Mesendoderm (in vitro differentiated cells): ENCODE measurements at regions not wholly inside any gene's neighbourhood (a gene's known extent, or its start where the extent isn't known, plus 50 kb on each side); places are given as distances from the start of the nearest gene placed in this dataset.
"Not testable (repeated sequence)": the region's sequence is repeated elsewhere in the genome, so short reads cannot be mapped to it uniquely, and the experiment has no call there.

Experiments used
- DNase-seq: peaks from one replicate; pipeline ENCODE4 v3.0.0; 2013
- H2AK5ac ChIP-seq: 2 replicates; pipeline ENCODE4 v1.6.1; 2013; ENCODE audit warnings: low read length, inconsistent platforms
- H2BK120ac ChIP-seq: 2 replicates; pipeline ENCODE4 v1.6.1; 2013; ENCODE audit warnings: low read depth, mild to moderate bottlenecking, low read length, moderate library complexity, mixed read lengths
- H2BK15ac ChIP-seq: replicated peaks from 2 replicates; pipeline ENCODE4 v1.6.1; 2013; ENCODE audit warnings: low read depth, mild to moderate bottlenecking, moderate library complexity
- H2BK5ac ChIP-seq: 2 replicates; pipeline ENCODE4 v1.6.1; 2013; ENCODE audit warnings: low read length, inconsistent platforms
- H3K18ac ChIP-seq: 2 replicates; pipeline ENCODE4 v1.6.1; 2013; ENCODE audit warnings: mild to moderate bottlenecking, low read length, mixed read lengths
- H3K23ac ChIP-seq: one replicate; pipeline ENCODE4 v1.6.1; 2013; ENCODE audit warnings: low read length
- H3K27ac ChIP-seq: 2 replicates; pipeline ENCODE4 v1.5.1; 2013; ENCODE audit warnings: low read depth, mild to moderate bottlenecking, inconsistent platforms, low read length, moderate library complexity
- H3K27me3 ChIP-seq: 2 replicates; pipeline ENCODE4 v1.6.1; 2013; ENCODE audit warnings: low read length, control low read depth, mild to moderate bottlenecking, inconsistent platforms; ENCODE audit not compliant: insufficient read depth, poor library complexity
- H3K36me3 ChIP-seq: 2 replicates; pipeline ENCODE4 v1.6.1; 2013; ENCODE audit warnings: low read length, inconsistent platforms; ENCODE audit not compliant: control insufficient read depth, insufficient read depth
- H3K4ac ChIP-seq: one replicate; pipeline ENCODE4 v1.6.1; 2013; ENCODE audit warnings: low read depth, mild to moderate bottlenecking, low read length, moderate library complexity
- H3K4me1 ChIP-seq: 2 replicates; pipeline ENCODE4 v1.6.1; 2013; ENCODE audit warnings: low read depth, low read length, inconsistent platforms; ENCODE audit not compliant: control insufficient read depth
- H3K4me2 ChIP-seq: 2 replicates; pipeline ENCODE4 v1.6.1; 2013; ENCODE audit warnings: low read length
- H3K4me3 ChIP-seq: 2 replicates; pipeline ENCODE4 v1.5.1; 2013; ENCODE audit warnings: mild to moderate bottlenecking, low read length
- H3K56ac ChIP-seq: one replicate; pipeline ENCODE4 v1.6.1; 2013; ENCODE audit warnings: low read length
- H3K79me1 ChIP-seq: 2 replicates; pipeline ENCODE4 v1.6.1; 2013; ENCODE audit warnings: low read length, inconsistent platforms
- H3K79me2 ChIP-seq: 2 replicates; pipeline ENCODE4 v1.6.1; 2013; ENCODE audit warnings: mild to moderate bottlenecking, low read length; ENCODE audit not compliant: control insufficient read depth, insufficient read depth
- H3K9ac ChIP-seq: 2 replicates; pipeline ENCODE4 v1.6.1; 2013; ENCODE audit warnings: low read length, inconsistent platforms
- H4K5ac ChIP-seq: one replicate; pipeline ENCODE4 v1.6.1; 2013; ENCODE audit warnings: low read length
- H4K8ac ChIP-seq: one replicate; pipeline ENCODE4 v1.6.1; 2013; ENCODE audit warnings: low read depth, mild to moderate bottlenecking, control low read depth, low read length, moderate library complexity
- WGBS: extraction: QIAGEN DNeasy Blood & Tissue Kit; methylation state at CpG from one replicate; pipeline ENCODE4 v1.1.7; 2013; ENCODE audit warnings: low lambda C conversion rate, missing lambda C conversion rate; ENCODE audit not compliant: insufficient coverage; ENCODE audit errors: extremely low coverage; 5-methylcytosine and 5-hydroxymethylcytosine counted together

DNA sequence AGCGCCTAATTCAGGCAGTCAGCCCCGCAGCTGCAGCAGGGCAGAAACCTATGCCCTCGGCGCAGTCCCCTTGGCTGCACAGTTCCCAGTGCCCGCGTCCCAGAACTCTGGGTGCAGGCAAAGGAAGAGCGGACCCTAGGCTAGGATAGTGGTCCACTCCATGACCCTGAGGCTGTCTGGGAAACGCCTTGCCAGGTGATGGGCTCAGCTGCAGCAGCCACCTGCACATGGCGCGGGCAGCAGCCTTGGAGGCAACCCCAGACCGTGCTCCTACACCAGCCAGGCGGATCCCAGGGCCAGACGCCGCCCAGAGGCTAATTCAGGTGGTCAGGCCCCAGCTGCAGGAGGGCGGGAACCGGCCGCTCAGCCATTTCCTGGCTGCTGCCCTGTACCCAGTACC, 83.0 kb downstream of the POTEC start:
- not testable (repeated sequence) for H3K23ac ChIP-seq, H3K4me1 ChIP-seq, H2BK5ac ChIP-seq, H3K4me2 ChIP-seq, DNase-seq, H2BK120ac ChIP-seq, H3K18ac ChIP-seq, H2BK15ac ChIP-seq, H4K8ac ChIP-seq, H2AK5ac ChIP-seq, H3K79me1 ChIP-seq, H3K4me3 ChIP-seq, H3K79me2 ChIP-seq, H3K9ac ChIP-seq, H3K56ac ChIP-seq, H4K5ac ChIP-seq, H3K27me3 ChIP-seq, H3K27ac ChIP-seq, H3K36me3 ChIP-seq, H3K4ac ChIP-seq
- WGBS = no CpG with 5 or more reads among the region's 17 CpGs

DNA sequence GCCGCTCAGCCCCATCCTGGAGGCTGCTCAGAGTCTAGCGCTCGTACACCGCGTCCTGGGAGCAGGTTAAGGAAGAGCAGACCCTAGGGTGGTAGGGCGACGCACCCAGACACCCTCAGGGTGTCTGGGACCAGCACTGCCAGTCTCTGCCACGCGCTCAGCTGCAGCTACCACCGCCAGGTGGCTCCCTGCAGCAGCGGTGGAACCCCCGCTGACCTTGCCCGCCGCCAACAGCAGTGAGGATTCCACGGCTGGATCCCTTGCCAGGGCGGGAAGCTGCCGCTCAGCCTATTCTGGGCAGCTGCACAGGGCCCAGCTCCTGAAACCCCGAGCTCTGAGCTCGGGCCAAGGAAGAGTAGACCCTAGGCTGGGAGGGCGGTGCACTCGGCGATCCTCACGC, 83.6 kb downstream of the POTEC start:
- not testable (repeated sequence) for H2BK5ac ChIP-seq, H3K4me2 ChIP-seq, H3K79me1 ChIP-seq, H3K23ac ChIP-seq, H4K5ac ChIP-seq, H4K8ac ChIP-seq, H2BK15ac ChIP-seq, H3K27me3 ChIP-seq, H3K4me3 ChIP-seq, H3K27ac ChIP-seq, H3K79me2 ChIP-seq, H3K4ac ChIP-seq, H3K18ac ChIP-seq, H3K4me1 ChIP-seq, H3K9ac ChIP-seq, DNase-seq, H3K56ac ChIP-seq, H2AK5ac ChIP-seq, H2BK120ac ChIP-seq, H3K36me3 ChIP-seq
- no CpG with 5 or more reads among the region's 23 CpGs for WGBS

DNA sequence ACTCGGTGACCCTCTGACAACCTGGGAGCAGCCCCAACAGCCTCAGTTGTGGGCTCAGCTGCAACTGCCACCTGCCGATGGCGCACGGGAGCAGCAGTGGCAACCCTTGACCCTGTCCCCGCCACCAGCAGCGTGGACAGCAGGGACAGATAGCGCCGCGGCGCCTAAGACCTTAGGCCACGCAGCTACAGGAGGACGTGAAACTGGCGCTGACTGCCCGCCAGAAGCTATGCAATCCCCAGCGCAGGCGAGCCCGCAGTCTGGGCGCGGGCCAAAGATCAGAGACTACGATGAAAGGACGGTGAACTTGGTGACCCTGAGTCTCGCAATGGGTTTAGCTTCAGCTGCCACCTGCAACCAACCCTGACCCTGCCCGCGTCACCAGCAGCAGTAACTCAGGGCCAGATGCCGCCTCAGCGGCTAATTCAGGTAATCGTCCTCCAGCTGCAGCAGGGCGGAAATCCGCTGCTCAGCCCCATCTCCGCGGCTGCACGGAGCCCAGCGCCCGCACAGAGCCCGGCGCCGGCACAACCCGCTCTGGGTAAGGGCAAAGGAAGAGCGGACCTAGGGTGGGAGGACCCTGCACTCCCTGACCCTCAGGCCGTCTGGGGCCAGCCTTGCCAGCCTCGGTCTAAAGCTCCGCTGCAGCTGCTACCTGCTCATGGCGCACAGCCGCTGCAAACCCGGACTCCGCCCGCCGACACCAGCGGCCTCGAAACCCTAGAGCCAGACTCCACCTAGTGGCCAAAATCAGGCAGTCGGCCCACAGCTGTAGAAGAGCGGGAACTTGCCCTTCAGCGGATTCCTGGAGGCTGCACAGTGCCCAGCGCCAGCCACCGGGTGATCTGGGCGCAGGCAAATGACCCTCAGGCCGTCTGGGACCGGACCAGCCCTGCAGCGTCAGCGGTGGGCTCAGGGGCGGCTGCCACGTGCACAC, 85.1 kb downstream of the POTEC start:
- not testable (repeated sequence) for DNase-seq, H3K27me3 ChIP-seq, H3K56ac ChIP-seq, H3K27ac ChIP-seq, H3K9ac ChIP-seq, H3K4me3 ChIP-seq, H3K4me2 ChIP-seq, H2BK15ac ChIP-seq, H4K5ac ChIP-seq, H3K36me3 ChIP-seq, H2BK5ac ChIP-seq, H3K4me1 ChIP-seq, H3K79me1 ChIP-seq, H3K18ac ChIP-seq, H2BK120ac ChIP-seq, H3K79me2 ChIP-seq, H2AK5ac ChIP-seq, H3K4ac ChIP-seq, H3K23ac ChIP-seq, H4K8ac ChIP-seq
- WGBS = no CpG with 5 or more reads among the region's 62 CpGs

DNA sequence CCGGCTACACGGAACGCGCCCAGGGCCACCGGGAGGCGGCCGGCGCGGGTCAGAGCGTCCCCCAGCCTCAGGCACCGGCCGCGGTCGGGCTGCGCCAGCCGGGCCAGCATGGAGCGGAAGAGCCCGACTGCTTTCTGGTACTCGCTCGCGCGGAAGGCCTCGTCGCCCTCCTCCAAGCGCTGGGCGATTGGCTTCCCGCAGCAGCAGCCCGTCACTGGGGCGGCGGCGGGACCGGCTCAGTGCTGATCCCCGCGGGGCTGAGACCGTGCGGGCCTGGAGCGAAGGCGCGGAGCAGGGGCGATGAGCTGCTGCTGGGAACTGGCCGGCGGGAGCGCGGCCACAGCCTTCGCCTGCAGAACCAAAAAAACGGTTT, 92.8 kb downstream of the POTEC start:
- not testable (repeated sequence) for H3K4ac ChIP-seq, H3K4me3 ChIP-seq, H3K56ac ChIP-seq, H3K9ac ChIP-seq, H2BK120ac ChIP-seq, H4K8ac ChIP-seq, H3K4me2 ChIP-seq, H2AK5ac ChIP-seq, DNase-seq, H2BK5ac ChIP-seq, H3K27ac ChIP-seq, H3K23ac ChIP-seq, H3K18ac ChIP-seq, H3K27me3 ChIP-seq, H3K36me3 ChIP-seq, H4K5ac ChIP-seq, H3K79me2 ChIP-seq, H3K79me1 ChIP-seq, H3K4me1 ChIP-seq, H2BK15ac ChIP-seq
- WGBS = no CpG with 5 or more reads among the region's 46 CpGs

DNA sequence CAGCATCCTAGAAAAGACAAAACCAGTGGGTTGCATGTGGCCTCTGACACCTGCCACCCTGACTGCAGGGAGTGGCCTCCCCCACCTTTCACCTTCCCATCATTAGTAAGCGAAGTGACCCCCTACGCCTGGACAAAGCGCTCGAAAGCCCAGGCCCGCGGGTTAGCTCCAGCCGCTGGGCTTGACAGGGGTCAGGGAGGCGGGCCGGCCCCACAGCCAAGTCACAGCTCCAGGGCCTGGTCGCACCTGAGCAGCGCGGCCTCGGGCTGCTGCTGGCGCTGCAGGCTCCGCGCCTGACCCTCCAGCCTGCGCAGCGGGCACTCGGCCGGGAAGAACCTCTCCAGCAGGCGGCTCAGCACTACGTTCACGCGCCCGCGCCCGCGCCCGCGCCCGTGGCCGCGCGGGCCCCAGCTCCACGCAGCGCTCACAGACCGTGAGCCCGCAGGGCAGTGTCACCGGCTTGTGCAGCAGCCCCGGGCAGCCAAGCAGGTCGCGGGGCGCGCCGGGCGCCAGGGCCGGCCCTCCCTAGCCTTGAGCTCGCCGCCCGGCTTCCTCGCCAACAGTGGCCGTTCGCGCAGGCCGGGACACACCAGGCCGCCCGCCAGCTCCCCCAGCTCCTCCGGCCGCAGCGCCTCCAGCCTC, 93.3 kb downstream of the POTEC start:
- H3K23ac ChIP-seq, H3K27ac ChIP-seq, DNase-seq, H3K56ac ChIP-seq, H3K18ac ChIP-seq, H3K36me3 ChIP-seq, H2BK120ac ChIP-seq, H3K79me1 ChIP-seq, H2BK5ac ChIP-seq, H3K4me3 ChIP-seq, H2BK15ac ChIP-seq, H3K79me2 ChIP-seq, H2AK5ac ChIP-seq, H3K4me1 ChIP-seq, H3K4me2 ChIP-seq, H3K4ac ChIP-seq, H3K9ac ChIP-seq, H4K5ac ChIP-seq, H3K27me3 ChIP-seq, H4K8ac ChIP-seq: not testable (repeated sequence)
- no CpG with 5 or more reads among the region's 60 CpGs for WGBS
